SK-N-MC (cell line): ENCODE measurements at regions not wholly inside any gene's neighbourhood (a gene's known extent, or its start where the extent isn't known, plus 50 kb on each side); places are given as distances from the start of the nearest gene placed in this dataset.

ENCODE experiments used
- EZH2 ChIP-seq: fragments of 200-600 bp; sonication (generic); IDR thresholded peaks from one replicate; pipeline ENCODE4 v1.6.1; 2017; ENCODE audit warnings: antibody characterized with exemption
- POLR2AphosphoS5 ChIP-seq: IDR thresholded peaks from 2 replicates; pipeline ENCODE4 v1.6.1; 2012; ENCODE audit warnings: mild to moderate bottlenecking, low read depth, low read length, borderline replicate concordance

DNA sequence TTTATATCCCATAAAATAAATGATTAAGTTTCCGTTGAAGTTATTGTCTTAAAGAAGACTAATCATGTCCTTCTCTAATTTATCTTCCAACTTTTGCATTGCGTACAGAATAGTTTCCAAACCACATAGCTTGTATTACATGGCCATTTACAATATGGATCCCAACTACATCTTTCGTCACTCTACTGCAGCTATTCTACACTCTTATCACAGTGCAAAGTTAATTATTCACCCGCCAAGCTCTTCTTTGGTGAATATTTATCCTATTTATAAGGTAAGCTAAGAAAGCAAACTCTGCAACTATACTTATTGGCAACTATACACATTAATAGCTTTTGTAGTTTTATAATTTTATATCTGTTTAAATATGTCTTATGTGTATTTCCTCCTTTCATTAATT lies 75.9 kb upstream of the ADAMTS19 start:
- TF ChIP-seq POLR2AphosphoS5 (no peak), EZH2 (no peak)
